Fibroblast of mammary gland (primary cell): ENCODE measurements at regions not wholly inside any gene's neighbourhood (a gene's known extent, or its start where the extent isn't known, plus 50 kb on each side); places are given as distances from the start of the nearest gene placed in this dataset.

Source experiments
- DNase-seq: peaks from one replicate; pipeline ENCODE4 v3.0.0-alpha.2; 2010; ENCODE audit warnings: low read depth
- H3K4me3 ChIP-seq: 2 replicates; pipeline ENCODE4 v1.5.1; 2011; ENCODE audit warnings: low read depth, mild to moderate bottlenecking, low read length, moderate library complexity; ENCODE audit not compliant: control insufficient read depth
- CTCF ChIP-seq: conservative IDR thresholded peaks from 2 replicates; pipeline ENCODE4 v1.5.1; 2011; ENCODE audit warnings: low read depth, low read length, inconsistent platforms; ENCODE audit not compliant: control insufficient read depth, insufficient read depth

- no peak overlapping the region for H3K4me3 ChIP-seq
- TF ChIP-seq CTCF: no peak
- no peak for DNase-seq
Observed at GRCh38 chr18:30491815-30492551, 550.6 kb downstream of the DSC3 start.

- TF ChIP-seq CTCF: no peak
- no peak for DNase-seq
Observed at GRCh38 chr18:30489890-30490643, 552.5 kb downstream of the DSC3 start.

GRCh38 chr18:30487962-30488361 lies 554.6 kb downstream of the DSC3 start:
- DNase-seq: peak; percentile 8

More at GRCh38 chr18:30489890-30490643, 552.5 kb downstream of the DSC3 start:
- H3K4me3 ChIP-seq: no peak overlapping the region

GRCh38 chr18:30486856-30487255 lies 555.7 kb downstream of the DSC3 start:
- peak; percentile 16 for DNase-seq
- no peak overlapping the region for H3K4me3 ChIP-seq
- TF ChIP-seq CTCF: no peak

More at GRCh38 chr18:30487962-30488361, 554.6 kb downstream of the DSC3 start:
- H3K4me3 ChIP-seq: no peak overlapping the region
- no peak for TF ChIP-seq CTCF

- DNase-seq: no peak
Observed at GRCh38 chr18:30485078-30485477, 557.5 kb downstream of the DSC3 start.

GRCh38 chr18:30481871-30482270 lies 560.7 kb downstream of the DSC3 start:
- no peak for DNase-seq
- TF ChIP-seq CTCF: no peak
- no peak overlapping the region for H3K4me3 ChIP-seq

More at GRCh38 chr18:30485078-30485477, 557.5 kb downstream of the DSC3 start:
- H3K4me3 ChIP-seq: no peak overlapping the region
- TF ChIP-seq CTCF: no peak
